Ishikawa (cell line): ENCODE measurements at regions not wholly inside any gene's neighbourhood (a gene's known extent, or its start where the extent isn't known, plus 50 kb on each side); places are given as distances from the start of the nearest gene placed in this dataset.

ENCODE experiments used
- CEBPB ChIP-seq: IDR thresholded peaks from 2 replicates; pipeline ENCODE4 v1.6.1; 2012
- CREB1 ChIP-seq: IDR thresholded peaks from 2 replicates; pipeline ENCODE4 v1.6.1; 2012; ENCODE audit warnings: low read depth
- EGR1 ChIP-seq: IDR thresholded peaks from 2 replicates; pipeline ENCODE4 v1.6.1; 2012
- EP300 ChIP-seq: IDR thresholded peaks from 2 replicates; pipeline ENCODE4 v1.6.1; 2012; ENCODE audit warnings: borderline replicate concordance
- FOXM1 ChIP-seq: IDR thresholded peaks from 2 replicates; pipeline ENCODE4 v1.6.1; 2012; ENCODE audit warnings: low read depth, borderline replicate concordance
- MAX ChIP-seq: IDR thresholded peaks from 2 replicates; pipeline ENCODE4 v1.6.1; 2012
- NFIC ChIP-seq: IDR thresholded peaks from 2 replicates; pipeline ENCODE4 v1.6.1; 2012
- RAD21 ChIP-seq: IDR thresholded peaks from 2 replicates; pipeline ENCODE4 v1.6.1; 2012; ENCODE audit warnings: low read depth
- REST ChIP-seq: IDR thresholded peaks from 2 replicates; pipeline ENCODE4 v1.6.1; 2012; ENCODE audit warnings: low read depth, mild to moderate bottlenecking
- TAF1 ChIP-seq: IDR thresholded peaks from 2 replicates; pipeline ENCODE4 v1.6.1; 2012; ENCODE audit warnings: low read depth, mild to moderate bottlenecking
- TCF12 ChIP-seq: IDR thresholded peaks from 2 replicates; pipeline ENCODE4 v1.6.1; 2012; ENCODE audit warnings: low read depth
- TEAD4 ChIP-seq: IDR thresholded peaks from 2 replicates; pipeline ENCODE4 v1.6.1; 2012
- USF1 ChIP-seq: IDR thresholded peaks from 2 replicates; pipeline ENCODE4 v1.6.1; 2012
- YY1 ChIP-seq: IDR thresholded peaks from 2 replicates; pipeline ENCODE4 v1.6.1; 2012; ENCODE audit warnings: low read depth
- ZBTB7A ChIP-seq: IDR thresholded peaks from 2 replicates; pipeline ENCODE4 v1.6.1; 2012; ENCODE audit warnings: low read depth

GRCh38 chr22:22756109-22756508, 111.7 kb downstream of the GGTLC2 start:
- TF ChIP-seq EP300 = no peak

- TF ChIP-seq REST (no peak), CREB1 (no peak), FOXM1 (no peak)
These were observed 115.0 kb downstream of the GGTLC2 start for GRCh38 chr22:22759371-22759770.

- no peak for TF ChIP-seq USF1
These were observed 115.6 kb downstream of the GGTLC2 start for GRCh38 chr22:22759889-22760546.

GRCh38 chr22:22761606-22761962, 117.2 kb downstream of the GGTLC2 start:
- TF ChIP-seq REST = no peak
- no peak for TF ChIP-seq TEAD4
- no peak for TF ChIP-seq TAF1
- no peak for TF ChIP-seq RAD21
- TF ChIP-seq FOXM1 = no peak
- TF ChIP-seq CEBPB = no peak
- no peak for TF ChIP-seq TCF12
- TF ChIP-seq ZBTB7A = no peak
- no peak for TF ChIP-seq YY1
- TF ChIP-seq EP300 = no peak
- no peak for TF ChIP-seq USF1
- no peak for TF ChIP-seq CREB1
- no peak for TF ChIP-seq NFIC
- no peak for TF ChIP-seq MAX
- no peak for TF ChIP-seq EGR1

- no peak for TF ChIP-seq RAD21
- TF ChIP-seq NFIC = no peak
- TF ChIP-seq TEAD4 = no peak
- no peak for TF ChIP-seq CEBPB
- TF ChIP-seq USF1 = no peak
- TF ChIP-seq YY1 = no peak
- TF ChIP-seq FOXM1 = no peak
- no peak for TF ChIP-seq TAF1
- no peak for TF ChIP-seq EP300
- no peak for TF ChIP-seq CREB1
- TF ChIP-seq REST = no peak
- no peak for TF ChIP-seq EGR1
These were observed 117.8 kb downstream of the GGTLC2 start for GRCh38 chr22:22761963-22762772.
